PC-9 (cell line): ENCODE measurements at regions not wholly inside any gene's neighbourhood (a gene's known extent, or its start where the extent isn't known, plus 50 kb on each side); places are given as distances from the start of the nearest gene placed in this dataset.

Experiments used
- BruUV-seq: library from RNA; stranded (reverse); fragments of 400-500 nt; replicated peaks from 2 replicates; lab custom pipeline; 2021; lab: Mats Ljungman, UMichigan
- CTCF ChIA-PET: fragments of 300-600 bp; sonication (Branson Sonifier 250); formaldehyde crosslinking; loops from one replicate; lab custom pipeline; 2022; ENCODE audit warnings: antibody characterized with exemption; lab: Charles Lee
- POLR2A ChIA-PET: fragments of 300-600 bp; sonication (Branson Sonifier 250); formaldehyde crosslinking; loops from one replicate; lab custom pipeline; 2022; ENCODE audit warnings: antibody characterized with exemption; ENCODE audit not compliant: unreplicated experiment; lab: Charles Lee
- DNase-seq, 2 experiments: peaks; one replicate each; pipeline versions ENCODE4 v3.0.0 to v3.0.0-alpha.2; 2015 to 2022; ENCODE audit warnings: mixed read lengths in 1 of 2
- H2AFZ ChIP-seq: fragments of 200-600 bp; sonication (generic); 2 replicates; pipeline ENCODE4 v1.8.1; 2017; ENCODE audit warnings: antibody characterized with exemption
- H3F3A ChIP-seq: fragments of 200-600 bp; sonication (generic); 2 replicates; pipeline ENCODE4 v1.8.1; 2017; ENCODE audit warnings: antibody characterized with exemption, mild to moderate bottlenecking, low read depth; ENCODE audit not compliant: insufficient read depth
- H3K27ac ChIP-seq: fragments of 200-600 bp; sonication (generic); 2 replicates; pipeline ENCODE4 v1.6.1; 2016; ENCODE audit warnings: mixed run types
- H3K27me3 ChIP-seq: fragments of 200-600 bp; sonication (generic); 2 replicates; pipeline ENCODE4 v1.6.1; 2016; ENCODE audit warnings: low read depth, mixed run types; ENCODE audit not compliant: insufficient read depth
- H3K36me3 ChIP-seq: fragments of 200-600 bp; sonication (generic); 2 replicates; pipeline ENCODE4 v1.6.1; 2016; ENCODE audit warnings: low read depth, mixed run types
- H3K4me1 ChIP-seq: fragments of 200-600 bp; sonication (generic); replicated peaks from 2 replicates; pipeline ENCODE4 v1.6.1; 2016; ENCODE audit warnings: mixed run types; ENCODE audit not compliant: insufficient read depth
- H3K4me2 ChIP-seq: fragments of 200-600 bp; sonication (generic); 2 replicates; pipeline ENCODE4 v1.6.1; 2017; ENCODE audit warnings: mixed run types
- H3K4me3 ChIP-seq: fragments of 200-600 bp; sonication (generic); 2 replicates; pipeline ENCODE4 v1.6.1; 2016; ENCODE audit warnings: mixed run types
- H3K79me2 ChIP-seq: fragments of 200-600 bp; sonication (generic); 2 replicates; pipeline ENCODE4 v1.6.1; 2017; ENCODE audit warnings: low read depth, mixed run types
- H3K9me2 ChIP-seq: fragments of 200-600 bp; sonication (generic); 2 replicates; pipeline ENCODE4 v1.8.1; 2017; ENCODE audit warnings: mild to moderate bottlenecking; ENCODE audit not compliant: insufficient read depth
- H3K9me3 ChIP-seq: fragments of 200-600 bp; sonication (generic); 2 replicates; pipeline ENCODE4 v1.8.1; 2016; ENCODE audit warnings: low read depth; ENCODE audit not compliant: insufficient read depth
- H4K20me1 ChIP-seq: fragments of 200-600 bp; sonication (generic); 2 replicates; pipeline ENCODE4 v1.8.1; 2017; ENCODE audit not compliant: insufficient read depth
- CTCF ChIP-seq: fragments of 200-600 bp; sonication (generic); conservative IDR thresholded peaks from 2 replicates; pipeline ENCODE4 v1.6.1; 2017; ENCODE audit warnings: mixed run types, antibody characterized with exemption, mild to moderate bottlenecking, moderate library complexity
- EZH2 ChIP-seq: fragments of 200-600 bp; sonication (generic); IDR thresholded peaks from 2 replicates; pipeline ENCODE4 v1.8.0; 2017; ENCODE audit warnings: antibody characterized with exemption, low read depth
- intact Hi-C: fragments of 100-400 bp; cut with micrococcal nuclease; formaldehyde crosslinking; loops from one replicate; pipeline ENCODE4 v1.10.0; 2022; ENCODE audit not compliant: unreplicated experiment

- no peaks in the 10 kb centered on the region for H3K9me2 ChIP-seq
- no TSS peak for BruUV-seq
- H3K79me2 ChIP-seq, result no peaks in the 10 kb centered on the region
- CTCF ChIA-PET, result no interaction called here
- H3K27ac ChIP-seq, result no peak overlapping the region
- no peak overlapping the region for H3K4me3 ChIP-seq
- H3K4me2 ChIP-seq, result no peak overlapping the region
- H3K9me3 ChIP-seq, result no peaks in the 10 kb centered on the region
- no peaks in the 10 kb centered on the region for H3K27me3 ChIP-seq
- DNase-seq, result no peak
- H3K36me3 ChIP-seq, result no peaks in the 10 kb centered on the region
- no peaks in the 10 kb centered on the region for H4K20me1 ChIP-seq
- intact Hi-C loops, result no loop called here
- TF ChIP-seq CTCF, result no peak
- no peak for TF ChIP-seq EZH2
- H3F3A ChIP-seq, result no peaks in the 10 kb centered on the region
- H3K4me1 ChIP-seq, result no peaks in the 10 kb centered on the region
- no peak overlapping the region for H2AFZ ChIP-seq
- POLR2A ChIA-PET, result interaction anchor here (0.6 kb wide), 1 partner anchor 15 kb away, joined by 5 read pairs; no protein-coding TSS in a partner anchor
These were observed 115.0 kb downstream of the EMP1 start for GRCh38 chr12:13311551-13311950.

- H3K4me3 ChIP-seq, result no peak overlapping the region
- no peaks in the 10 kb centered on the region for H3K9me3 ChIP-seq
- ChIA-PET CTCF (no interaction called here), POLR2A (no interaction called here)
- H3K79me2 ChIP-seq, result no peaks in the 10 kb centered on the region
- no peaks in the 10 kb centered on the region for H4K20me1 ChIP-seq
- no peaks in the 10 kb centered on the region for H3K36me3 ChIP-seq
- no peak for TF ChIP-seq EZH2
- no peak for TF ChIP-seq CTCF
- DNase-seq, result no peak
- no peaks in the 10 kb centered on the region for H3K27me3 ChIP-seq
- no peaks in the 10 kb centered on the region for H3K9me2 ChIP-seq
- no peak overlapping the region for H3K27ac ChIP-seq
- H3F3A ChIP-seq, result no peaks in the 10 kb centered on the region
- no peaks in the 10 kb centered on the region for H3K4me1 ChIP-seq
- no peak overlapping the region for H3K4me2 ChIP-seq
- no TSS peak for BruUV-seq
- intact Hi-C loops, result no loop called here
- no peak overlapping the region for H2AFZ ChIP-seq
These were observed 110.8 kb downstream of the EMP1 start for GRCh38 chr12:13307143-13307816.

- Histone ChIP-seq H4K20me1 (no peaks in the 10 kb centered on the region), H3K27ac (no peak overlapping the region), H3K9me2 (no peaks in the 10 kb centered on the region), H3K27me3 (no peaks in the 10 kb centered on the region), H3K79me2 (no peaks in the 10 kb centered on the region), H3K4me2 (no peak overlapping the region), H3F3A (no peaks in the 10 kb centered on the region), H3K36me3 (no peaks in the 10 kb centered on the region), H3K4me1 (no peaks in the 10 kb centered on the region), H3K9me3 (no peaks in the 10 kb centered on the region), H2AFZ (no peak overlapping the region), H3K4me3 (no peak overlapping the region)
- ChIA-PET POLR2A (no interaction called here), CTCF (no interaction called here)
- no TSS peak for BruUV-seq
- no peak for TF ChIP-seq CTCF
- TF ChIP-seq EZH2, result no peak
- no peak for DNase-seq
- intact Hi-C loops, result no loop called here
These were observed 108.4 kb downstream of the EMP1 start for GRCh38 chr12:13304924-13305323.
